Mammary epithelial cell (primary cell): ENCODE measurements at regions not wholly inside any gene's neighbourhood (a gene's known extent, or its start where the extent isn't known, plus 50 kb on each side); places are given as distances from the start of the nearest gene placed in this dataset.

ENCODE experiments used
- EZH2 ChIP-seq: IDR thresholded peaks from 2 replicates; pipeline ENCODE4 v1.6.1; 2012; ENCODE audit warnings: low read length, inconsistent platforms, borderline replicate concordance
- TF ChIP-seq, protein P1 (sequence below), 2 donors: IDR thresholded peaks in 1 of 2; conservative IDR thresholded peaks in 1 of 2; 2 replicates each; pipeline ENCODE4 v1.5.1; 2011 to 2012; ENCODE audit warnings: inconsistent platforms in 2 of 2, low read length in 2 of 2, mild to moderate bottlenecking in 2 of 2, control low read depth in 1 of 2, low read depth in 1 of 2; ENCODE audit not compliant: insufficient read depth in 1 of 2; ENCODE audit errors: extremely low read depth in 1 of 2

- TF ChIP-seq, protein P1, sequence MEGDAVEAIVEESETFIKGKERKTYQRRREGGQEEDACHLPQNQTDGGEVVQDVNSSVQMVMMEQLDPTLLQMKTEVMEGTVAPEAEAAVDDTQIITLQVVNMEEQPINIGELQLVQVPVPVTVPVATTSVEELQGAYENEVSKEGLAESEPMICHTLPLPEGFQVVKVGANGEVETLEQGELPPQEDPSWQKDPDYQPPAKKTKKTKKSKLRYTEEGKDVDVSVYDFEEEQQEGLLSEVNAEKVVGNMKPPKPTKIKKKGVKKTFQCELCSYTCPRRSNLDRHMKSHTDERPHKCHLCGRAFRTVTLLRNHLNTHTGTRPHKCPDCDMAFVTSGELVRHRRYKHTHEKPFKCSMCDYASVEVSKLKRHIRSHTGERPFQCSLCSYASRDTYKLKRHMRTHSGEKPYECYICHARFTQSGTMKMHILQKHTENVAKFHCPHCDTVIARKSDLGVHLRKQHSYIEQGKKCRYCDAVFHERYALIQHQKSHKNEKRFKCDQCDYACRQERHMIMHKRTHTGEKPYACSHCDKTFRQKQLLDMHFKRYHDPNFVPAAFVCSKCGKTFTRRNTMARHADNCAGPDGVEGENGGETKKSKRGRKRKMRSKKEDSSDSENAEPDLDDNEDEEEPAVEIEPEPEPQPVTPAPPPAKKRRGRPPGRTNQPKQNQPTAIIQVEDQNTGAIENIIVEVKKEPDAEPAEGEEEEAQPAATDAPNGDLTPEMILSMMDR (conservative IDR thresholded peaks at IDR 0.05 in 1 of 2, IDR thresholded peaks at IDR 0.05 in 1 of 2; ENCODE audit: extremely low read depth in 1 of 2, insufficient read depth in 1 of 2, low read depth in 1 of 2, low read length in 2 of 2): no peak
- TF ChIP-seq EZH2: no peak
These were observed 715.5 kb upstream of the LRRTM4 start for GRCh38 chr2:78237704-78238103.
